HepG2 (cell line): ENCODE measurements at regions not wholly inside any gene's neighbourhood (a gene's known extent, or its start where the extent isn't known, plus 50 kb on each side); places are given as distances from the start of the nearest gene placed in this dataset.

Source experiments
- ATAC-seq: fragments of 200-7000 bp; cut with Tn5 transposase; 3 replicates; pipeline ENCODE4 v1.9.1; 2020; ENCODE audit warnings: mild to moderate bottlenecking, moderate library complexity
- BruUV-seq: library from RNA; stranded (reverse); fragments of 400-500 nt; replicated peaks from 2 replicates; lab custom pipeline; 2021; lab: Mats Ljungman, UMichigan
- CTCF ChIA-PET: fragments of 300-600 bp; formaldehyde crosslinking; extraction: SDS; loops from one replicate; lab custom pipeline; 2021; ENCODE audit warnings: low total read pairs, inconsistent platforms, low intra/inter-chr PET ratio; lab: Yijun Ruan, JAX
- POLR2A ChIA-PET: fragments of 350-600 bp; sonication (Branson Sonifier 250); formaldehyde crosslinking; loops from one replicate; lab custom pipeline; 2020; ENCODE audit warnings: antibody characterized with exemption, inconsistent platforms; lab: Yijun Ruan, JAX
- DNase-seq: peaks from one replicate; pipeline ENCODE4 v3.0.0-alpha.2; 2015; ENCODE audit warnings: low spot score
- FAIRE-seq: peaks from 3 replicates; lab custom pipeline; 2011; peaks lifted over from hg19 to GRCh38; lab: Jason Lieb, UNC
- H2AFZ ChIP-seq: one replicate; pipeline ENCODE4 v1.6.1; 2011; ENCODE audit warnings: low read length, inconsistent platforms
- H3K27ac ChIP-seq: fragments of 300-600 bp; 3 replicates; pipeline ENCODE4 v1.8.0; 2011; ENCODE audit warnings: mixed run types, mild to moderate bottlenecking, mixed read lengths, low read length, inconsistent platforms; ENCODE audit not compliant: insufficient read depth; ENCODE audit errors: extremely low read length
- H3K27me3 ChIP-seq, 2 experiments: fragments of 200-600 bp in 1 of 2; 2 replicates in 1 of 2; 3 replicates in 1 of 2; pipeline versions ENCODE4 v1.6.0 to v1.8.0; 2011; ENCODE audit warnings: low read length in 2 of 2, mild to moderate bottlenecking in 2 of 2, moderate library complexity in 2 of 2, inconsistent platforms in 1 of 2; ENCODE audit not compliant: insufficient read depth in 2 of 2, control insufficient read depth in 1 of 2
- H3K36me3 ChIP-seq, 2 experiments: fragments of 200-600 bp in 1 of 2; replicated peaks in 1 of 2; 2 replicates in 1 of 2; 3 replicates in 1 of 2; pipeline versions ENCODE4 v1.5.1 to v1.8.0; 2011; ENCODE audit warnings: low read length in 2 of 2, inconsistent platforms in 1 of 2; ENCODE audit not compliant: insufficient read depth in 2 of 2, control insufficient read depth in 1 of 2
- H3K4me1 ChIP-seq: 2 replicates; pipeline ENCODE4 v1.5.1; 2012; ENCODE audit warnings: low read length, inconsistent platforms; ENCODE audit not compliant: insufficient read depth
- H3K4me2 ChIP-seq: 2 replicates; pipeline ENCODE4 v1.6.0; 2011; ENCODE audit warnings: low read depth, low read length, inconsistent platforms
- H3K4me3 ChIP-seq, 3 experiments: fragments of 200-600 bp in 1 of 3; sonication (generic), shearing (Covaris generic) in 1 of 3; replicated peaks in 1 of 3; 2 replicates each; pipeline ENCODE4 v1.5.1; 2011 to 2016; ENCODE audit warnings: low read length in 3 of 3, inconsistent platforms in 2 of 3, low read depth in 2 of 3, mild to moderate bottlenecking in 2 of 3, control low read depth in 1 of 3, mixed read lengths in 1 of 3; ENCODE audit not compliant: insufficient read depth in 1 of 3
- H3K79me2 ChIP-seq: one replicate; pipeline ENCODE4 v1.6.1; 2011; ENCODE audit warnings: low read length, inconsistent platforms; ENCODE audit not compliant: insufficient read depth
- H3K9ac ChIP-seq: 2 replicates; pipeline ENCODE4 v1.6.0; 2011; ENCODE audit warnings: mild to moderate bottlenecking, low read depth, low read length, inconsistent platforms; ENCODE audit not compliant: insufficient read depth
- H3K9me3 ChIP-seq: 2 replicates; pipeline ENCODE4 v1.5.1; 2012; ENCODE audit warnings: mild to moderate bottlenecking, low read length
- H4K20me1 ChIP-seq: 2 replicates; pipeline ENCODE4 v1.6.0; 2011; ENCODE audit warnings: inconsistent platforms, mild to moderate bottlenecking, low read length, moderate library complexity; ENCODE audit not compliant: insufficient read depth
- ARID5B ChIP-seq: IDR thresholded peaks from 2 replicates; pipeline ENCODE4 v1.4.0; 2020; ENCODE audit warnings: mild to moderate bottlenecking, missing genetic modification reagents
- CENPT ChIP-seq: sonication (generic); formaldehyde crosslinking; IDR thresholded peaks from 2 replicates; pipeline ENCODE4 v1.8.0; 2022; ENCODE audit warnings: low read depth, mild to moderate bottlenecking, moderate library complexity, missing genetic modification reagents
- GZF1 ChIP-seq: sonication (generic); formaldehyde crosslinking; IDR thresholded peaks from 2 replicates; pipeline ENCODE4 v1.5.1; 2020; ENCODE audit warnings: mild to moderate bottlenecking, missing genetic modification reagents
- HMGA1 ChIP-seq: sonication (generic); formaldehyde crosslinking; conservative IDR thresholded peaks from 2 replicates; pipeline ENCODE4 v1.4.0; 2020; ENCODE audit warnings: missing genetic modification reagents
- JUN ChIP-seq: sonication (generic); formaldehyde crosslinking; IDR thresholded peaks from 2 replicates; pipeline ENCODE4 v1.4.0; 2020; ENCODE audit warnings: mild to moderate bottlenecking, missing genetic modification reagents
- MXD1 ChIP-seq: sonication (generic); formaldehyde crosslinking; IDR thresholded peaks from 2 replicates; pipeline ENCODE4 v1.4.0; 2020; ENCODE audit warnings: mild to moderate bottlenecking, missing genetic modification reagents
- NFAT5 ChIP-seq: sonication (generic); formaldehyde crosslinking; IDR thresholded peaks from 2 replicates; pipeline ENCODE4 v1.4.0; 2020; ENCODE audit warnings: missing genetic modification reagents
- NFE2L1 ChIP-seq: sonication (generic); formaldehyde crosslinking; IDR thresholded peaks from 2 replicates; pipeline ENCODE4 v1.4.0; 2020; ENCODE audit warnings: missing genetic modification reagents, mild to moderate bottlenecking, borderline replicate concordance
- NFIC ChIP-seq: IDR thresholded peaks from 2 replicates; pipeline ENCODE4 v1.6.1; 2012; ENCODE audit warnings: mild to moderate bottlenecking, low read length, inconsistent platforms
- NPAS2 ChIP-seq: sonication (generic); formaldehyde crosslinking; IDR thresholded peaks from 2 replicates; pipeline ENCODE4 v1.8.0; 2022; ENCODE audit warnings: mild to moderate bottlenecking, missing genetic modification reagents, borderline replicate concordance
- SOX13 ChIP-seq, 3 experiments: fragments of 450-650 bp in 1 of 3; sonication (generic) in 1 of 3; formaldehyde crosslinking in 1 of 3; IDR thresholded peaks in 2 of 3; conservative IDR thresholded peaks in 1 of 3; 2 replicates each; pipeline versions ENCODE4 v1.5.0 to v1.6.1; 2016 to 2020; ENCODE audit warnings: antibody characterized with exemption in 1 of 3, mild to moderate bottlenecking in 1 of 3, missing compliant biosample characterization in 1 of 3, missing genetic modification reagents in 1 of 3, moderate library complexity in 1 of 3
- ZNF282 ChIP-seq: fragments of 450-650 bp; IDR thresholded peaks from 2 replicates; pipeline ENCODE4 v1.6.1; 2018; ENCODE audit not compliant: partially characterized antibody
- ZNF335 ChIP-seq: sonication (generic); formaldehyde crosslinking; IDR thresholded peaks from 2 replicates; pipeline ENCODE4 v1.4.0; 2020; ENCODE audit warnings: missing genetic modification reagents
- ZNF614 ChIP-seq: IDR thresholded peaks from 2 replicates; pipeline ENCODE4 v1.6.1; 2018; ENCODE audit warnings: missing biosample characterization, missing genetic modification reagents, inconsistent platforms, borderline replicate concordance
- ZNF7 ChIP-seq: IDR thresholded peaks from 2 replicates; pipeline ENCODE4 v1.6.1; 2016; ENCODE audit warnings: missing biosample characterization, missing genetic modification reagents
- WGBS: methylation state at CpG from one replicate; pipeline ENCODE4 v1.1.6; 2017; ENCODE audit warnings: low lambda C conversion rate; 5-methylcytosine and 5-hydroxymethylcytosine counted together
- in situ Hi-C: cut with HindIII; loops from 2 replicates; pipeline ENCODE4 v1.10.0; 2017; ENCODE audit warnings: low pct_unique_long_range_greater_than_20kb; ENCODE audit not compliant: extremely low pct_ligation_motif_present
- intact Hi-C: fragments of 100-400 bp; cut with micrococcal nuclease; formaldehyde crosslinking; loops from one replicate; pipeline ENCODE4 v1.10.0; 2022; ENCODE audit not compliant: unreplicated experiment

GRCh38 chr4:79074040-79074439, 134.8 kb upstream of the PAQR3 start (continued):
- TF ChIP-seq ARID5B (CRISPR knock-in tag) (no peak), MXD1 (CRISPR knock-in tag) (no peak)

- H3K27me3 ChIP-seq: no peaks in the 10 kb centered on the region
- no peak overlapping the region for H3K4me2 ChIP-seq
- in situ Hi-C loops (no loop called here), intact Hi-C loops (no loop called here)
- H3K9ac ChIP-seq: no peak overlapping the region
- POLR2A ChIA-PET: no interaction called here
- H3K36me3 ChIP-seq: no peaks in the 10 kb centered on the region
- CTCF ChIA-PET: no interaction called here
- H3K79me2 ChIP-seq: no peaks in the 10 kb centered on the region
- BruUV-seq: no TSS peak
- ATAC-seq (no peak), FAIRE-seq (no peak), DNase-seq (no peak)
- 0% methylated on average over 1 of the region's 1 CpG for WGBS
- H4K20me1 ChIP-seq: no peaks in the 10 kb centered on the region
- H2AFZ ChIP-seq: no peak overlapping the region
- H3K27ac ChIP-seq: no peak overlapping the region
- no peaks in the 10 kb centered on the region for H3K4me1 ChIP-seq
- no peak overlapping the region for H3K4me3 ChIP-seq
- no peaks in the 10 kb centered on the region for H3K9me3 ChIP-seq
- TF ChIP-seq ZNF335 (no peak), HMGA1 (CRISPR knock-in tag) (no peak), ZNF7 (CRISPR knock-in tag) (no peak), JUN (CRISPR knock-in tag) (no peak), NFAT5 (no peak), NFIC (no peak), SOX13 (IDR thresholded peaks at IDR 0.05) (no peak), SOX13 (CRISPR knock-in tag; conservative IDR thresholded peaks at IDR 0.05 in 1 of 2, IDR thresholded peaks at IDR 0.05 in 1 of 2) (no peak), NPAS2 (no peak), ZNF282 (no peak), GZF1 (CRISPR knock-in tag) (no peak), NFE2L1 (CRISPR knock-in tag) (no peak), ZNF614 (no peak), CENPT (CRISPR knock-in tag) (no peak)
Measured at GRCh38 chr4:79073471-79073870, 134.2 kb upstream of the PAQR3 start.
